T-helper 17 cell (primary cell): ENCODE measurements at regions not wholly inside any gene's neighbourhood (a gene's known extent, or its start where the extent isn't known, plus 50 kb on each side); places are given as distances from the start of the nearest gene placed in this dataset.
"Not testable (repeated sequence)": the region's sequence is repeated elsewhere in the genome, so short reads cannot be mapped to it uniquely, and the experiment has no call there.

Experiments used
- ATAC-seq: fragments of 150-1000 bp; cut with Tn5 transposase; 2 replicates; pipeline ENCODE4 v1.10.0; 2021; ENCODE audit warnings: mild to moderate bottlenecking, moderate library complexity
- DNase-seq, 3 donors: peaks; one replicate each; pipeline versions ENCODE4 v3.0.0 to v3.0.0-alpha.2; 2020 to 2021
- H3K9me3 ChIP-seq: one replicate; pipeline ENCODE4 v1.7.0; 2013; ENCODE audit warnings: low read length, mild to moderate bottlenecking; ENCODE audit not compliant: control insufficient read depth, poor library complexity, severe bottlenecking
- H3K27ac Mint-ChIP-seq: one replicate; pipeline ENCODE4 v1.8.0; 2022; ENCODE audit warnings: mild to moderate bottlenecking, moderate library complexity, mixed read lengths
- H3K27me3 Mint-ChIP-seq: one replicate; pipeline ENCODE4 v1.8.0; 2022; ENCODE audit warnings: mixed read lengths
- H3K36me3 Mint-ChIP-seq: one replicate; pipeline ENCODE4 v1.8.0; 2022; ENCODE audit warnings: low read depth, mixed read lengths
- H3K4me1 Mint-ChIP-seq: one replicate; pipeline ENCODE4 v1.8.0; 2022; ENCODE audit warnings: mild to moderate bottlenecking, mixed read lengths
- H3K4me3 Mint-ChIP-seq: one replicate; pipeline ENCODE4 v1.8.0; 2022; ENCODE audit warnings: mild to moderate bottlenecking, moderate library complexity, mixed read lengths

DNA sequence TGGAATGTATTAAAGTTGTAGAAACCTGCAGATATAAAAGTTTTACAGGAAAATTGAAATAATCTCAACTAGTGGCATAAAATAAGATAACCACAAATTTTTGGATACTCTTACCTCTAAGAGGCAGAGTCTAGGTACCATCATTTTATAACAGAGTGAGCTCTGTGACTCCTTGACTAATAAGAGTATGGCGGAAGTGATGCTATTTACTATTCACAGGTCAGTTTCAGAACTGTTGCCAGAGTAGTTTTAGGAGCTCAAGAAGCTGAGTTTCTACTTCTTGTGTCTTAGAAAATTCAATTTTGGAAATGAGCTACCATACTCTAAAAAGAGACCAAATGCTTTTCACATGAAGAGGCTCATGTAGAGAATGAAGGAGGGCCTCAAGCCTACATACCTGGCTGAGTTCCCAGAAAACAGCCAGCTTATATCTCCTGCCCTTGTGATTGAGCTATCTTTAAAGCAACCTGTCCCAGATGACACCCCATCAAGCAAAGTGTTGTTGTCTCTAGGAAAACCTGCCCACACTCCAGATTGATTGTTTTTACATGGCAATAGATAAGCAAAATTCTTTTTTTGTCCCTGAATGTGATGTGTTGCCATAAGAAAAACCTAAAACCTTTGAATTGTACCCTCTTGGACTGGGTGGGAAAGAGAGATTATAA, 712.8 kb upstream of the CNTN5 start:
- no peak for ATAC-seq
- H3K36me3 Mint-ChIP-seq, result no peaks in the 10 kb centered on the region

GRCh38 chr11:98330306-98330705, 690.4 kb upstream of the CNTN5 start:
- not testable (repeated sequence) for ATAC-seq, H3K27me3 Mint-ChIP-seq, H3K27ac Mint-ChIP-seq, H3K4me3 Mint-ChIP-seq, H3K9me3 ChIP-seq, H3K4me1 Mint-ChIP-seq, DNase-seq, H3K36me3 Mint-ChIP-seq

More for the DNA sequence above, 712.8 kb upstream of the CNTN5 start:
- no peak for DNase-seq
- Mint-ChIP-seq H3K27me3 (no peaks in the 10 kb centered on the region), H3K27ac (no peak overlapping the region), H3K4me1 (no peaks in the 10 kb centered on the region), H3K4me3 (no peak overlapping the region)
- no peaks in the 10 kb centered on the region for H3K9me3 ChIP-seq

DNA sequence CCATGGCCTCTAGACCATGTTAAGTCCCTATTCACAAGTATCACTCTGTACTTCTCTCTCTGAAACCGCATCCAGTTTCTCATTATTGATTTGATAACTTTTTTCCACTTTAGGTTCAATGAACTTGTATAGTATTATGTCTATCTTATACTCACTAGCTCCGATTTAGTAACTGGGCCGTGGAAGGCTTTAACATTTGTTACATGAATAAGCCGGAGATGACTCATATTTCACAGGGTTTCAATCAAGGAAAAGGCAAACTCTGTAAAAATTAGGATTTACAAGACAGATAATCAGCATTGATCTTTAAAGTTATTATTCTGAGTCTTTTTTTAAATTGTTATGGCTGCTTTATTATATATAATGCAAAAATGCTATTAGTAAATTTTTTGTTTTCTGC, 662.2 kb upstream of the CNTN5 start:
- DNase-seq, result no peak
- H3K4me3 Mint-ChIP-seq, result no peak overlapping the region
- peaks cover 2% of the 10 kb centered on the region for H3K9me3 ChIP-seq
- H3K27me3 Mint-ChIP-seq, result no peaks in the 10 kb centered on the region
- no peak for ATAC-seq
- H3K36me3 Mint-ChIP-seq, result no peaks in the 10 kb centered on the region
- no peak overlapping the region for H3K27ac Mint-ChIP-seq
- H3K4me1 Mint-ChIP-seq, result no peaks in the 10 kb centered on the region

DNA sequence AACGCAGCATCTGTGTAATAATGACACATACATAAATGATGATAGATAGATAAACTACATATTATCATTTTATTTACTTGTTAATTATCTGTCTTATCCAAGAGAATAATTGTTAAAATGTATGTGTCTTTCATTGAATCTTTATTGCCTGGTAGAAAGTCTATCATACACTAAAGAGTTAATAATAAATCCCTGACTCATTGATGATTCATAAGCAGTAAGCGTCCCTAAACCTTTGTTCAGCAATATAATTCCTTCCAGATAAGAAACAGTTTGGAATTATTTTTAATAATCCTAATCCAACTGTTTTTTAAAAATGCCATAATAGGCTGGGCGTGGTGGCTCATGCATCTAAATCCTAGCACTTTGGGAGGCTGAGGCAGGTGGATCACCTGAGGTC, 655.6 kb upstream of the CNTN5 start:
- H3K27ac Mint-ChIP-seq, result no peak overlapping the region
- no peaks in the 10 kb centered on the region for H3K4me1 Mint-ChIP-seq
- no peak overlapping the region for H3K4me3 Mint-ChIP-seq
- no peaks in the 10 kb centered on the region for H3K27me3 Mint-ChIP-seq
- ATAC-seq (no peak), DNase-seq (no peak)
- H3K36me3 Mint-ChIP-seq, result no peaks in the 10 kb centered on the region
- no peaks in the 10 kb centered on the region for H3K9me3 ChIP-seq

- ATAC-seq, result no peak
- Mint-ChIP-seq H3K4me3 (no peak overlapping the region), H3K36me3 (no peaks in the 10 kb centered on the region)
Measured at GRCh38 chr11:98365941-98366340, 654.8 kb upstream of the CNTN5 start.

GRCh38 chr11:98390391-98390790, 630.4 kb upstream of the CNTN5 start:
- Mint-ChIP-seq H3K36me3 (no peaks in the 10 kb centered on the region), H3K27ac (no peak overlapping the region), H3K4me1 (no peaks in the 10 kb centered on the region), H3K4me3 (no peak overlapping the region), H3K27me3 (no peaks in the 10 kb centered on the region)
- DNase-seq (no peak), ATAC-seq (no peak)
- H3K9me3 ChIP-seq, result no peaks in the 10 kb centered on the region

More at GRCh38 chr11:98365941-98366340, 654.8 kb upstream of the CNTN5 start:
- Mint-ChIP-seq H3K27ac (no peak overlapping the region), H3K27me3 (no peaks in the 10 kb centered on the region), H3K4me1 (no peaks in the 10 kb centered on the region)
- DNase-seq, result no peak
- H3K9me3 ChIP-seq, result no peaks in the 10 kb centered on the region

- not testable (repeated sequence) for H3K27ac Mint-ChIP-seq, H3K4me3 Mint-ChIP-seq, H3K27me3 Mint-ChIP-seq, H3K4me1 Mint-ChIP-seq, H3K36me3 Mint-ChIP-seq, ATAC-seq, DNase-seq, H3K9me3 ChIP-seq
Measured at GRCh38 chr11:98394500-98394899, 626.2 kb upstream of the CNTN5 start.

- Mint-ChIP-seq H3K4me1 (no peaks in the 10 kb centered on the region), H3K4me3 (no peak overlapping the region), H3K27ac (no peak overlapping the region), H3K36me3 (no peaks in the 10 kb centered on the region), H3K27me3 (no peaks in the 10 kb centered on the region)
- DNase-seq (no peak), ATAC-seq (no peak)
- no peaks in the 10 kb centered on the region for H3K9me3 ChIP-seq
Measured at GRCh38 chr11:98398508-98398907, 622.2 kb upstream of the CNTN5 start.

- no peaks in the 10 kb centered on the region for H3K9me3 ChIP-seq
- Mint-ChIP-seq H3K27me3 (no peaks in the 10 kb centered on the region), H3K4me1 (no peaks in the 10 kb centered on the region), H3K36me3 (no peaks in the 10 kb centered on the region), H3K27ac (no peak overlapping the region), H3K4me3 (no peak overlapping the region)
- DNase-seq (no peak), ATAC-seq (no peak)
Measured at GRCh38 chr11:98409069-98409468, 611.7 kb upstream of the CNTN5 start.

- H3K4me3 Mint-ChIP-seq, result no peak overlapping the region
- ATAC-seq, result no peak
- no peaks in the 10 kb centered on the region for H3K36me3 Mint-ChIP-seq
- no peak for DNase-seq
- no peaks in the 10 kb centered on the region for H3K4me1 Mint-ChIP-seq
- no peaks in the 10 kb centered on the region for H3K27me3 Mint-ChIP-seq
- H3K27ac Mint-ChIP-seq, result no peak overlapping the region
- H3K9me3 ChIP-seq, result no peaks in the 10 kb centered on the region
Measured at GRCh38 chr11:98411777-98412176, 609.0 kb upstream of the CNTN5 start.

DNA sequence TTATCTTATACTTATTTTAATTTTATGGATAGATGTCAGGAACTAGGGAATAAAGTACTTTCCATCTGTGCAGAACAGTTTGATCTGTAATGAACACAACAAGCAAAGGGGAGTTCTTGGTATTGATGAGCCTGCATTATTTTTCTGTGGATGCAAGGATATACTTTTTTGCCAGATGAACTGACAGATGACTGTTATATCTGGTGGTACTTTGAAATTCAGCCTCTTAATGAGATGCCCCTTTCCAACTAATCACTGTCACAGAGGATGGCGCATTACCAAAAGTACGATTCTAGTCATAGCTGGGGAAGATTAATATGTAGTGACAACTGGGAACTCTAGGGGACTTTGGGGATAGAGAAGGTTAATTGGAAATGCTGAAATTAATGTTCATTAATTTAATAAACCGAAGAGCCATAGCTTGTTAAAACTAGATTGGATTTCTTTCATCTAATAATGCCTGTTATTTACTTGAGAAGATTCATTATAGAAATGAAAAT, 603.4 kb upstream of the CNTN5 start:
- Mint-ChIP-seq H3K4me3 (no peak overlapping the region), H3K27me3 (no peaks in the 10 kb centered on the region), H3K4me1 (no peaks in the 10 kb centered on the region), H3K36me3 (no peaks in the 10 kb centered on the region), H3K27ac (no peak overlapping the region)
- H3K9me3 ChIP-seq, result no peaks in the 10 kb centered on the region
- DNase-seq (no peak), ATAC-seq (no peak)

- ATAC-seq, result no peak
- H3K9me3 ChIP-seq, result no peaks in the 10 kb centered on the region
- H3K27ac Mint-ChIP-seq, result no peak overlapping the region
- H3K36me3 Mint-ChIP-seq, result no peaks in the 10 kb centered on the region
- no peak overlapping the region for H3K4me3 Mint-ChIP-seq
- H3K27me3 Mint-ChIP-seq, result no peaks in the 10 kb centered on the region
- DNase-seq, result no peak
- H3K4me1 Mint-ChIP-seq, result no peaks in the 10 kb centered on the region
Measured at GRCh38 chr11:98423933-98424332, 596.8 kb upstream of the CNTN5 start.

DNA sequence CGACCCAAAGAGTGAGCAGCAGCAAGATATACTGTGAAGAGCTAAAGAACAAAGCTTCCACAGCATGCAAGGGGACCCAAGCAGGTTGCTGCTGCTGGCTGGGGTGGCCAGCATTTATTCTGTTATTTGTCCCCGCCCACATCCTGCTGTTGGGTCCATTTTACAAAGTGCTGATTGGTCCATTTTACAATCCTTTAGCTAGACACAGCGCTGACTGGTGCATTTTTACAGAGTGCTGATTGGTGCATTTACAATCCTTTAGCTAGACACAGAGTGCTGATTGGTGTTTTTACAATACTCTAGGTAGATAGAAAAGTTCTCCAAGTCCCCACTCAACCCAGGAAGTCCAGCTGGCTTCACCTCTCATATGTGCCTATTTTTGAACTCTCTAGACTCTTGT, 596.0 kb upstream of the CNTN5 start:
- H3K9me3 ChIP-seq, H3K27me3 Mint-ChIP-seq, H3K4me1 Mint-ChIP-seq, ATAC-seq, DNase-seq, H3K36me3 Mint-ChIP-seq, H3K4me3 Mint-ChIP-seq, H3K27ac Mint-ChIP-seq: not testable (repeated sequence)
